SK-N-MC (cell line): ENCODE measurements at regions not wholly inside any gene's neighbourhood (a gene's known extent, or its start where the extent isn't known, plus 50 kb on each side); places are given as distances from the start of the nearest gene placed in this dataset.

Experiments
- FOXP2 ChIP-seq: optimal IDR thresholded peaks from 2 replicates; pipeline ENCODE3; 2011; ENCODE audit warnings: mild to moderate bottlenecking, moderate library complexity; ENCODE audit not compliant: insufficient read depth; ENCODE audit errors: extremely low read length, control extremely low read depth
- POLR2AphosphoS5 ChIP-seq: IDR thresholded peaks from 2 replicates; pipeline ENCODE4 v1.6.1; 2012; ENCODE audit warnings: mild to moderate bottlenecking, low read depth, low read length, borderline replicate concordance

- TF ChIP-seq FOXP2 (no peak), POLR2AphosphoS5 (no peak)
These were observed 1137.6 kb upstream of the LRRTM3 start for GRCh38 chr10:65788271-65788670.
